WTC11 (cell line): ENCODE measurements at regions not wholly inside any gene's neighbourhood (a gene's known extent, or its start where the extent isn't known, plus 50 kb on each side); places are given as distances from the start of the nearest gene placed in this dataset.

ENCODE experiments used
- ATAC-seq: fragments of 200-7000 bp; cut with Tn5 transposase; 2 replicates; pipeline ENCODE4 v1.10.0; 2021; ENCODE audit warnings: mild to moderate bottlenecking, moderate library complexity
- CTCF ChIA-PET: fragments of 300-600 bp; sonication (Branson Sonifier 250); formaldehyde crosslinking; loops from one replicate; lab custom pipeline; 2021; ENCODE audit warnings: antibody characterized with exemption; lab: Charles Lee
- POLR2A ChIA-PET: fragments of 350-600 bp; sonication (Branson Sonifier 250); formaldehyde crosslinking; loops from one replicate; lab custom pipeline; 2021; ENCODE audit warnings: antibody characterized with exemption; lab: Charles Lee
- DNase-seq: peaks from one replicate; pipeline ENCODE4 v3.0.0; 2021; ENCODE audit warnings: low spot score
- H3K27ac Mint-ChIP-seq: 2 replicates; pipeline ENCODE4 v1.8.0; 2021; ENCODE audit warnings: mixed read lengths
- H3K27me3 Mint-ChIP-seq: 2 replicates; pipeline ENCODE4 v1.8.0; 2021; ENCODE audit warnings: low read depth, mild to moderate bottlenecking, moderate library complexity, mixed read lengths
- H3K36me3 Mint-ChIP-seq: 2 replicates; pipeline ENCODE4 v1.8.0; 2021; ENCODE audit warnings: mixed read lengths
- H3K4me1 Mint-ChIP-seq: 2 replicates; pipeline ENCODE4 v1.8.0; 2022; ENCODE audit warnings: mixed read lengths
- H3K4me3 Mint-ChIP-seq: 2 replicates; pipeline ENCODE4 v1.8.0; 2021; ENCODE audit warnings: mild to moderate bottlenecking, moderate library complexity, mixed read lengths
- H3K9me3 Mint-ChIP-seq: 2 replicates; pipeline ENCODE4 v1.8.0; 2021; ENCODE audit warnings: mixed read lengths
- ARID4B ChIP-seq: sonication (generic); formaldehyde crosslinking; IDR thresholded peaks from 2 replicates; pipeline ENCODE4 v1.8.0; 2023; ENCODE audit warnings: missing genetic modification reagents, mild to moderate bottlenecking, borderline replicate concordance
- ATF1 ChIP-seq: sonication (generic); formaldehyde crosslinking; IDR thresholded peaks from 2 replicates; pipeline ENCODE4 v1.8.1; 2023; ENCODE audit warnings: mild to moderate bottlenecking, moderate library complexity, missing genetic modification reagents
- E2F1 ChIP-seq: sonication (generic); formaldehyde crosslinking; IDR thresholded peaks from 2 replicates; pipeline ENCODE4 v1.8.0; 2022; ENCODE audit warnings: mild to moderate bottlenecking, missing genetic modification reagents
- E2F4 ChIP-seq: sonication (generic); formaldehyde crosslinking; IDR thresholded peaks from 2 replicates; pipeline ENCODE4 v1.8.1; 2022; ENCODE audit warnings: low read depth, mild to moderate bottlenecking, moderate library complexity, missing genetic modification reagents, borderline replicate concordance
- ELF4 ChIP-seq: sonication (generic); formaldehyde crosslinking; IDR thresholded peaks from 2 replicates; pipeline ENCODE4 v1.8.1; 2022; ENCODE audit warnings: low read depth, mild to moderate bottlenecking, moderate library complexity, missing genetic modification reagents
- ERG ChIP-seq: fragments of 250-450 bp; sonication (Bioruptor Pico); IDR thresholded peaks from 2 replicates; pipeline ENCODE4 v1.8.0; 2021; ENCODE audit warnings: mild to moderate bottlenecking
- GRHL2 ChIP-seq: fragments of 250-450 bp; sonication (Bioruptor Pico); IDR thresholded peaks from 2 replicates; pipeline ENCODE4 v1.8.0; 2022; ENCODE audit warnings: mild to moderate bottlenecking, moderate library complexity; ENCODE audit not compliant: insufficient replicate concordance, severe bottlenecking
- HMGXB4 ChIP-seq: sonication (generic); formaldehyde crosslinking; IDR thresholded peaks from 2 replicates; pipeline ENCODE4 v1.8.1; 2023; ENCODE audit warnings: mild to moderate bottlenecking, moderate library complexity, missing genetic modification reagents
- MYBL2 ChIP-seq: sonication (generic); formaldehyde crosslinking; IDR thresholded peaks from 2 replicates; pipeline ENCODE4 v1.8.1; 2023; ENCODE audit warnings: mild to moderate bottlenecking, moderate library complexity, missing genetic modification reagents
- NFYB ChIP-seq: sonication (generic); formaldehyde crosslinking; conservative IDR thresholded peaks from 2 replicates; pipeline ENCODE4 v1.8.0; 2022; ENCODE audit warnings: low read depth, missing genetic modification reagents
- NR3C1 ChIP-seq: sonication (generic); formaldehyde crosslinking; conservative IDR thresholded peaks from 2 replicates; pipeline ENCODE4 v1.8.1; 2023; ENCODE audit warnings: low read depth, mild to moderate bottlenecking, missing genetic modification reagents
- PRRX2 ChIP-seq: fragments of 250-450 bp; sonication (Bioruptor Pico); IDR thresholded peaks from 2 replicates; pipeline ENCODE4 v1.8.0; 2021; ENCODE audit warnings: mild to moderate bottlenecking
- SMAD4 ChIP-seq: sonication (generic); formaldehyde crosslinking; IDR thresholded peaks from 2 replicates; pipeline ENCODE4 v1.8.0; 2022; ENCODE audit warnings: mild to moderate bottlenecking, missing genetic modification reagents
- TCF7 ChIP-seq: sonication (generic); formaldehyde crosslinking; IDR thresholded peaks from 2 replicates; pipeline ENCODE4 v1.8.0; 2022; ENCODE audit warnings: mild to moderate bottlenecking, low read depth, missing genetic modification reagents, moderate library complexity
- TP53 ChIP-seq: sonication (generic); formaldehyde crosslinking; IDR thresholded peaks from 2 replicates; pipeline ENCODE4 v1.8.1; 2023; ENCODE audit warnings: mild to moderate bottlenecking, missing genetic modification reagents
- ZNF232 ChIP-seq: sonication (generic); formaldehyde crosslinking; IDR thresholded peaks from 2 replicates; pipeline ENCODE4 v1.8.0; 2022; ENCODE audit warnings: mild to moderate bottlenecking, missing genetic modification reagents
- ZNF281 ChIP-seq: sonication (generic); formaldehyde crosslinking; IDR thresholded peaks from 2 replicates; pipeline ENCODE4 v1.8.0; 2023; ENCODE audit warnings: mild to moderate bottlenecking, missing genetic modification reagents
- ZNF416 ChIP-seq: fragments of 250-450 bp; sonication (Bioruptor Pico); IDR thresholded peaks from 2 replicates; pipeline ENCODE4 v1.9.0; 2021; ENCODE audit warnings: mild to moderate bottlenecking, inconsistent platforms
- ZNF423 ChIP-seq: fragments of 250-450 bp; sonication (Bioruptor Pico); IDR thresholded peaks from 2 replicates; pipeline ENCODE4 v2.1.2; 2022; ENCODE audit warnings: mild to moderate bottlenecking, moderate library complexity
- ZSCAN18 ChIP-seq: fragments of 250-450 bp; sonication (Bioruptor Pico); IDR thresholded peaks from 2 replicates; pipeline ENCODE4 v2.1.2; 2022; ENCODE audit warnings: mild to moderate bottlenecking, moderate library complexity

GRCh38 chr13:111858571-111858970 is 208.4 kb upstream of the SOX1 start:
- peaks cover 7% of the 10 kb centered on the region for H3K27me3 Mint-ChIP-seq
- ChIA-PET CTCF (no interaction called here), POLR2A (no interaction called here)
- TF ChIP-seq ATF1 (CRISPR knock-in tag) = no peak
- TF ChIP-seq ELF4 (CRISPR knock-in tag) = no peak
- no peak for TF ChIP-seq ERG (CRISPR knock-in tag)
- no peak for TF ChIP-seq ARID4B (CRISPR knock-in tag)
- peaks cover 7% of the 10 kb centered on the region; the same call in 1 of the 2 replicates for H3K36me3 Mint-ChIP-seq
- no peak for ATAC-seq
- no peak overlapping the region for H3K4me3 Mint-ChIP-seq
- H3K4me1 Mint-ChIP-seq = peaks cover 31% of the 10 kb centered on the region
- DNase-seq = no peak
- H3K27ac Mint-ChIP-seq = no peak overlapping the region
- peaks cover 11% of the 10 kb centered on the region for H3K9me3 Mint-ChIP-seq

- Mint-ChIP-seq H3K27ac (no peak overlapping the region), H3K36me3 (peaks cover 7% of the 10 kb centered on the region; the same call in 1 of the 2 replicates), H3K27me3 (peaks cover 7% of the 10 kb centered on the region), H3K9me3 (peaks cover 11% of the 10 kb centered on the region), H3K4me1 (peaks cover 27% of the 10 kb centered on the region), H3K4me3 (no peak overlapping the region)
- ChIA-PET POLR2A (no interaction called here), CTCF (interaction anchor here (1.0 kb wide), 1 partner anchor 13 kb away, joined by 3 read pairs; no protein-coding TSS in a partner anchor)
- ATAC-seq (no peak; the same call in 1 of the 2 replicates), DNase-seq (no peak)
- no peak for TF ChIP-seq HMGXB4 (CRISPR knock-in tag)
- no peak for TF ChIP-seq ZNF281 (CRISPR knock-in tag)
- TF ChIP-seq NR3C1 (CRISPR knock-in tag) = no peak
- no peak for TF ChIP-seq SMAD4
- TF ChIP-seq MYBL2 = no peak
- TF ChIP-seq ZSCAN18 (CRISPR knock-in tag) = no peak
- no peak for TF ChIP-seq GRHL2 (CRISPR knock-in tag)
- TF ChIP-seq E2F1 (CRISPR knock-in tag) = no peak
- no peak for TF ChIP-seq TCF7 (CRISPR knock-in tag)
- no peak for TF ChIP-seq ZNF423 (CRISPR knock-in tag)
- no peak for TF ChIP-seq TP53 (CRISPR knock-in tag)
- no peak for TF ChIP-seq NFYB (CRISPR knock-in tag)
- TF ChIP-seq ZNF416 = no peak
- no peak for TF ChIP-seq E2F4 (CRISPR knock-in tag)
- TF ChIP-seq PRRX2 (CRISPR knock-in tag) = no peak
- no peak for TF ChIP-seq ZNF232 (CRISPR knock-in tag)
Observed at GRCh38 chr13:111859354-111860230, 207.4 kb upstream of the SOX1 start.
